ENCODE measurements at regions not wholly inside any gene's neighbourhood (a gene's known extent, or its start where the extent isn't known, plus 50 kb on each side); places are given as distances from the start of the nearest gene placed in this dataset.

DNA sequence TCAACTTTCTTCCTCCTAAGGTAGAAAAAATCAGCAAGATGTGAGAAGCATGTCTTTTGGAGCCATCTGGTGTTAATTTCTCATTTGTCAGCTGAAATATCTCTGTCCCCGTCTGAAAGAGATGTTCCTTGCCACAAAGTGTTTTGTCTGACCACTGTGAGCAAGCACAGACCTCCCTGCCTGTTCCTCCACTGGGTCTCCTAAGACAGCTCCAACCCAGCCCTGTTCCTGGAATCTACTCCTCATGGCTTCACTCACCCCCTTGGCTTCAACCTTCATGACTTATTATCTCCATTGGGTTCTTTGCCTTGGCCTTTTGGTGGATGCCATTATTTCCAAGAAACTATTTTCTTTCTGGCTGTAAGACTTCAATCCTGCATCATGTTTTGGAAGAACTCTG, 65.7 kb upstream of the CACHD1 start:
- TF ChIP-seq EZH2 (IDR thresholded peaks at IDR 0.05), result no peak
- no peak for TF ChIP-seq FOXP2 (optimal IDR thresholded peaks at IDR 0.05; ENCODE audit: control extremely low read depth, extremely low read length, insufficient read depth)
